Liver (tissue), 8 donors: ENCODE measurements at regions not wholly inside any gene's neighbourhood (a gene's known extent, or its start where the extent isn't known, plus 50 kb on each side); places are given as distances from the start of the nearest gene placed in this dataset.

Source experiments
- DNase-seq: peaks from one replicate; pipeline ENCODE4 v3.0.0-alpha.2; 2017; ENCODE audit warnings: low spot score
- H3K27ac ChIP-seq, 2 donors: one replicate each; pipeline ENCODE4 v1.7.0; 2013; ENCODE audit warnings: inconsistent platforms in 2 of 2, low read length in 2 of 2, control low read depth in 1 of 2, low read depth in 1 of 2, mild to moderate bottlenecking in 1 of 2
- H3K27me3 ChIP-seq, 4 donors: one replicate each; pipeline versions ENCODE4 v1.6.1 to v1.7.0; 2013; ENCODE audit warnings: low read length in 3 of 4, inconsistent platforms in 1 of 4, mild to moderate bottlenecking in 1 of 4, moderate library complexity in 1 of 4; ENCODE audit not compliant: control insufficient read depth in 4 of 4, insufficient read depth in 4 of 4
- H3K36me3 ChIP-seq, 4 donors: one replicate each; pipeline versions ENCODE4 v1.6.1 to v1.7.0; 2013; ENCODE audit warnings: low read length in 3 of 4, mild to moderate bottlenecking in 3 of 4, low read depth in 1 of 4, moderate library complexity in 1 of 4; ENCODE audit not compliant: control insufficient read depth in 4 of 4, insufficient read depth in 3 of 4
- H3K4me1 ChIP-seq, 4 donors: one replicate each; pipeline versions ENCODE4 v1.6.1 to v1.7.0; 2013; ENCODE audit warnings: low read length in 3 of 4, mild to moderate bottlenecking in 3 of 4, moderate library complexity in 1 of 4; ENCODE audit not compliant: control insufficient read depth in 4 of 4, insufficient read depth in 4 of 4
- H3K4me3 ChIP-seq, 3 donors: one replicate each; pipeline versions ENCODE4 v1.6.1 to v1.7.0; 2013; ENCODE audit warnings: low read length in 3 of 3, control low read depth in 1 of 3, low read depth in 1 of 3, mild to moderate bottlenecking in 1 of 3
- H3K9ac ChIP-seq, 2 donors: one replicate each; pipeline ENCODE4 v1.7.0; 2013; ENCODE audit warnings: low read length in 2 of 2, mild to moderate bottlenecking in 2 of 2, moderate library complexity in 2 of 2, control low read depth in 1 of 2, low read depth in 1 of 2
- H3K9me3 ChIP-seq, 4 donors: one replicate each; pipeline versions ENCODE4 v1.6.1 to v1.7.0; 2013; ENCODE audit warnings: low read length in 3 of 4; ENCODE audit not compliant: control insufficient read depth in 4 of 4
- EGR1 ChIP-seq, 2 donors: IDR thresholded peaks; 2 replicates each; pipeline ENCODE4 v1.6.1; 2016 to 2018; ENCODE audit warnings: antibody characterized with exemption in 2 of 2, low read depth in 2 of 2
- FOXA2 ChIP-seq: IDR thresholded peaks from 2 replicates; pipeline ENCODE4 v1.6.1; 2016; ENCODE audit warnings: antibody characterized with exemption
- GABPA ChIP-seq, 2 donors: IDR thresholded peaks in 1 of 2; conservative IDR thresholded peaks in 1 of 2; 2 replicates each; pipeline ENCODE4 v1.6.1; 2016; ENCODE audit warnings: antibody characterized with exemption in 2 of 2, mild to moderate bottlenecking in 1 of 2, moderate library complexity in 1 of 2
- HNF4A ChIP-seq, 2 donors: conservative IDR thresholded peaks; 2 replicates each; pipeline ENCODE4 v1.6.1; 2016; ENCODE audit warnings: antibody characterized with exemption in 2 of 2, mild to moderate bottlenecking in 2 of 2
- HNF4G ChIP-seq: IDR thresholded peaks from 2 replicates; pipeline ENCODE4 v1.6.1; 2016; ENCODE audit warnings: antibody characterized with exemption
- JUND ChIP-seq, 2 donors: IDR thresholded peaks; 2 replicates each; pipeline ENCODE4 v1.6.1; 2016; ENCODE audit warnings: antibody characterized with exemption in 2 of 2
- NR2F2 ChIP-seq: IDR thresholded peaks from 2 replicates; pipeline ENCODE4 v1.6.1; 2016; ENCODE audit warnings: antibody characterized with exemption
- RAD21 ChIP-seq, 2 donors: IDR thresholded peaks; 2 replicates each; pipeline ENCODE4 v1.6.1; 2016; ENCODE audit warnings: antibody characterized with exemption in 2 of 2, mild to moderate bottlenecking in 2 of 2
- TAF1 ChIP-seq: conservative IDR thresholded peaks from 2 replicates; pipeline ENCODE4 v1.6.1; 2016; ENCODE audit warnings: antibody characterized with exemption, mild to moderate bottlenecking
- YY1 ChIP-seq: IDR thresholded peaks from 2 replicates; pipeline ENCODE4 v1.6.1; 2016; ENCODE audit warnings: antibody characterized with exemption, mild to moderate bottlenecking
- WGBS: extraction: QIAGEN DNeasy Blood & Tissue Kit; methylation state at CpG from one replicate; pipeline ENCODE4 v1.1.7; 2013; 5-methylcytosine and 5-hydroxymethylcytosine counted together
- TF ChIP-seq, protein P1 (sequence below): IDR thresholded peaks from 2 replicates; pipeline ENCODE4 v1.6.1; 2016; ENCODE audit warnings: antibody characterized with exemption, mild to moderate bottlenecking
- TF ChIP-seq, protein P2 (sequence below): IDR thresholded peaks from 2 replicates; pipeline ENCODE4 v1.6.1; 2016; ENCODE audit warnings: antibody characterized with exemption
- TF ChIP-seq, protein P3 (sequence below): IDR thresholded peaks from 2 replicates; pipeline ENCODE4 v1.6.1; 2016; ENCODE audit warnings: antibody characterized with exemption
- TF ChIP-seq, protein P4 (sequence below): fragments of 150-350 bp; IDR thresholded peaks from 2 replicates; pipeline ENCODE4 v1.5.1; 2017; ENCODE audit warnings: improper control_type of control experiment, low read depth, low read length; ENCODE audit not compliant: missing input control
- TF ChIP-seq, protein P5 (sequence below): IDR thresholded peaks from 2 replicates; pipeline ENCODE4 v1.6.1; 2016; ENCODE audit warnings: antibody characterized with exemption
- donor health status: healthy.
- donor health status: healthy.
- donor health status: healthy.
- donor health status: healthy.
- donor health status: healthy.

DNA sequence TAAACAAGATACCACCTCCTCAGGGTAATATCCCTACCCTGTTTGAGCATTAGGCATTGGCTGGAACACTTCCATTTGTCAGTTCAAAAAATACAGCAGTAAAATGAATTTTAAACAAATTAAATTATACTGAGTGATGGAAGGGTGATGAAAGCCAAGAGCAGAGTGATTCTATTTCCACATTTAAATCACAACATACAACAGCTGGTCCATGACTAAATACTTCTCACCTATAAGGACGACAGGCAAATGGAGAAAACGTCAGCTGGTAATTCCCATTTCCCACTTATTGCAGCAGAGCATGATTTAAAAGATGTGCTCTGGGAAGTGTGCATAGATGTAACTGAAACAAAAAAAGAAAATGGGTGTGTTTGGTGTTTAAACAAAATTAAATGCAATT is 543.6 kb upstream of the DAB2 start (continued):
- TF ChIP-seq, protein P1, sequence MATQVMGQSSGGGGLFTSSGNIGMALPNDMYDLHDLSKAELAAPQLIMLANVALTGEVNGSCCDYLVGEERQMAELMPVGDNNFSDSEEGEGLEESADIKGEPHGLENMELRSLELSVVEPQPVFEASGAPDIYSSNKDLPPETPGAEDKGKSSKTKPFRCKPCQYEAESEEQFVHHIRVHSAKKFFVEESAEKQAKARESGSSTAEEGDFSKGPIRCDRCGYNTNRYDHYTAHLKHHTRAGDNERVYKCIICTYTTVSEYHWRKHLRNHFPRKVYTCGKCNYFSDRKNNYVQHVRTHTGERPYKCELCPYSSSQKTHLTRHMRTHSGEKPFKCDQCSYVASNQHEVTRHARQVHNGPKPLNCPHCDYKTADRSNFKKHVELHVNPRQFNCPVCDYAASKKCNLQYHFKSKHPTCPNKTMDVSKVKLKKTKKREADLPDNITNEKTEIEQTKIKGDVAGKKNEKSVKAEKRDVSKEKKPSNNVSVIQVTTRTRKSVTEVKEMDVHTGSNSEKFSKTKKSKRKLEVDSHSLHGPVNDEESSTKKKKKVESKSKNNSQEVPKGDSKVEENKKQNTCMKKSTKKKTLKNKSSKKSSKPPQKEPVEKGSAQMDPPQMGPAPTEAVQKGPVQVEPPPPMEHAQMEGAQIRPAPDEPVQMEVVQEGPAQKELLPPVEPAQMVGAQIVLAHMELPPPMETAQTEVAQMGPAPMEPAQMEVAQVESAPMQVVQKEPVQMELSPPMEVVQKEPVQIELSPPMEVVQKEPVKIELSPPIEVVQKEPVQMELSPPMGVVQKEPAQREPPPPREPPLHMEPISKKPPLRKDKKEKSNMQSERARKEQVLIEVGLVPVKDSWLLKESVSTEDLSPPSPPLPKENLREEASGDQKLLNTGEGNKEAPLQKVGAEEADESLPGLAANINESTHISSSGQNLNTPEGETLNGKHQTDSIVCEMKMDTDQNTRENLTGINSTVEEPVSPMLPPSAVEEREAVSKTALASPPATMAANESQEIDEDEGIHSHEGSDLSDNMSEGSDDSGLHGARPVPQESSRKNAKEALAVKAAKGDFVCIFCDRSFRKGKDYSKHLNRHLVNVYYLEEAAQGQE: no peak

DNA sequence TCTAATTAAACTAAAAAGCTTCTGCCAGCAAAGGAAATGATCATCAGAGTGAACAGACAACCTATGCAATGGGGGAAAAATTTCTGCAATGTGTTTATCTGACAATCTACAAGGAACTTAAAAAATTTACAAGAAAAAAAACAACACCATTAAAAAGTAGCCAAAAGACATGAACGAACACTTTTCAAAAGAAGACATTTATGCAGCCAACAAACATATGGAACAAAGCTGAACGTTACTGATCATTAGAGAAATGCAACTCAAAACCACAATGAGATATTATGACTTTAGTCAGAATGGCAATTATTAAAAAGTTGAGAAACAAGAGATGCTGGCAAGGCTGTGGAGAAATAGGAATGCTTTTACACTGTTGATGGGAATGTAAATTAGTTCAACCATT is 530.4 kb upstream of the DAB2 start:
- H3K4me3 ChIP-seq: no peak overlapping the region
- DNase-seq: no peak
- H3K4me1 ChIP-seq: no peaks in the 10 kb centered on the region
- H3K9ac ChIP-seq: no peak overlapping the region
- no peak overlapping the region for H3K27ac ChIP-seq
- no peaks in the 10 kb centered on the region for H3K36me3 ChIP-seq
- no peaks in the 10 kb centered on the region for H3K27me3 ChIP-seq
- no peaks in the 10 kb centered on the region for H3K9me3 ChIP-seq
- 87% methylated on average over 2 of the region's 2 CpGs for WGBS
- no peak for TF ChIP-seq EGR1 (IDR thresholded peaks at IDR 0.05; ENCODE audit: low read depth in 2 of 2)
- TF ChIP-seq JUND (IDR thresholded peaks at IDR 0.05): no peak
- TF ChIP-seq GABPA (IDR thresholded peaks at IDR 0.05 in 1 of 2, conservative IDR thresholded peaks at IDR 0.05 in 1 of 2): no peak
- no peak for TF ChIP-seq TAF1
- no peak for TF ChIP-seq HNF4G
- TF ChIP-seq, protein P2, sequence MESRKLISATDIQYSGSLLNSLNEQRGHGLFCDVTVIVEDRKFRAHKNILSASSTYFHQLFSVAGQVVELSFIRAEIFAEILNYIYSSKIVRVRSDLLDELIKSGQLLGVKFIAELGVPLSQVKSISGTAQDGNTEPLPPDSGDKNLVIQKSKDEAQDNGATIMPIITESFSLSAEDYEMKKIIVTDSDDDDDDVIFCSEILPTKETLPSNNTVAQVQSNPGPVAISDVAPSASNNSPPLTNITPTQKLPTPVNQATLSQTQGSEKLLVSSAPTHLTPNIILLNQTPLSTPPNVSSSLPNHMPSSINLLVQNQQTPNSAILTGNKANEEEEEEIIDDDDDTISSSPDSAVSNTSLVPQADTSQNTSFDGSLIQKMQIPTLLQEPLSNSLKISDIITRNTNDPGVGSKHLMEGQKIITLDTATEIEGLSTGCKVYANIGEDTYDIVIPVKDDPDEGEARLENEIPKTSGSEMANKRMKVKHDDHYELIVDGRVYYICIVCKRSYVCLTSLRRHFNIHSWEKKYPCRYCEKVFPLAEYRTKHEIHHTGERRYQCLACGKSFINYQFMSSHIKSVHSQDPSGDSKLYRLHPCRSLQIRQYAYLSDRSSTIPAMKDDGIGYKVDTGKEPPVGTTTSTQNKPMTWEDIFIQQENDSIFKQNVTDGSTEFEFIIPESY: no peak
- TF ChIP-seq, protein P3, sequence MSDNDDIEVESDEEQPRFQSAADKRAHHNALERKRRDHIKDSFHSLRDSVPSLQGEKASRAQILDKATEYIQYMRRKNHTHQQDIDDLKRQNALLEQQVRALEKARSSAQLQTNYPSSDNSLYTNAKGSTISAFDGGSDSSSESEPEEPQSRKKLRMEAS: no peak
- TF ChIP-seq, protein P1: no peak

DNA sequence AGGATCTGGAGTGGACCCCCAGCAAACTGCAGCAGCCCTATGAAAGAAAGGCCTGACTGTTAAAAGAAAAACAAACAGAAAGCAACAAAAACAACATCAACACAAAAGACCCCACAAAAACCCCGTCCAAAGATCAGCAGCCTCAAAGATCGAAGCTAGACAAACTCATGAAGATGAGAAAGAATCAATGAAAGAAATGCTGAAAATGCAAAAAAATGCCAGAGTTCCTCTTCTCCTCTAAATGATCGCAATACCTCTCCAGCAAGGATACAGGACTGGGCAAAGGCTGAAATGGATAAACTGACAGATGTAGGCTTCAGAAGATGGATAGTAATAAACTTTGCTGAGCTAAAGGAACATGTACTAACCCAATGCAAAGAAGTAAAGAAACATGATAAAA is 526.3 kb upstream of the DAB2 start:
- DNase-seq: no peak
- Histone ChIP-seq H3K4me1 (no peaks in the 10 kb centered on the region), H3K27ac (no peak overlapping the region), H3K36me3 (no peaks in the 10 kb centered on the region), H3K9me3 (no peaks in the 10 kb centered on the region), H3K9ac (no peak overlapping the region), H3K27me3 (no peaks in the 10 kb centered on the region), H3K4me3 (no peak overlapping the region)
- 63% methylated on average over 3 of the region's 3 CpGs for WGBS
- TF ChIP-seq FOXA2 (no peak), NR2F2 (no peak), RAD21 (IDR thresholded peaks at IDR 0.05) (no peak), HNF4A (conservative IDR thresholded peaks at IDR 0.05) (no peak), YY1 (no peak), HNF4G (no peak)
- TF ChIP-seq, protein P4, sequence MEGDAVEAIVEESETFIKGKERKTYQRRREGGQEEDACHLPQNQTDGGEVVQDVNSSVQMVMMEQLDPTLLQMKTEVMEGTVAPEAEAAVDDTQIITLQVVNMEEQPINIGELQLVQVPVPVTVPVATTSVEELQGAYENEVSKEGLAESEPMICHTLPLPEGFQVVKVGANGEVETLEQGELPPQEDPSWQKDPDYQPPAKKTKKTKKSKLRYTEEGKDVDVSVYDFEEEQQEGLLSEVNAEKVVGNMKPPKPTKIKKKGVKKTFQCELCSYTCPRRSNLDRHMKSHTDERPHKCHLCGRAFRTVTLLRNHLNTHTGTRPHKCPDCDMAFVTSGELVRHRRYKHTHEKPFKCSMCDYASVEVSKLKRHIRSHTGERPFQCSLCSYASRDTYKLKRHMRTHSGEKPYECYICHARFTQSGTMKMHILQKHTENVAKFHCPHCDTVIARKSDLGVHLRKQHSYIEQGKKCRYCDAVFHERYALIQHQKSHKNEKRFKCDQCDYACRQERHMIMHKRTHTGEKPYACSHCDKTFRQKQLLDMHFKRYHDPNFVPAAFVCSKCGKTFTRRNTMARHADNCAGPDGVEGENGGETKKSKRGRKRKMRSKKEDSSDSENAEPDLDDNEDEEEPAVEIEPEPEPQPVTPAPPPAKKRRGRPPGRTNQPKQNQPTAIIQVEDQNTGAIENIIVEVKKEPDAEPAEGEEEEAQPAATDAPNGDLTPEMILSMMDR: no peak
- TF ChIP-seq, protein P5, sequence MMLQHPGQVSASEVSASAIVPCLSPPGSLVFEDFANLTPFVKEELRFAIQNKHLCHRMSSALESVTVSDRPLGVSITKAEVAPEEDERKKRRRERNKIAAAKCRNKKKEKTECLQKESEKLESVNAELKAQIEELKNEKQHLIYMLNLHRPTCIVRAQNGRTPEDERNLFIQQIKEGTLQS: no peak
- TF ChIP-seq, protein P3: no peak
